8988T (cell line): ENCODE measurements at regions not wholly inside any gene's neighbourhood (a gene's known extent, or its start where the extent isn't known, plus 50 kb on each side); places are given as distances from the start of the nearest gene placed in this dataset.
"Not testable (repeated sequence)": the region's sequence is repeated elsewhere in the genome, so short reads cannot be mapped to it uniquely, and the experiment has no call there.

Experiments used
- DNase-seq: peaks from one replicate; pipeline ENCODE4 v3.0.0; 2011

- DNase-seq = no peak
These were observed 52.7 kb upstream of the SERBP1 start for GRCh38 chr1:67482733-67483482.

- no peak for DNase-seq
These were observed 54.3 kb upstream of the SERBP1 start for GRCh38 chr1:67484492-67484891.

GRCh38 chr1:67485046-67485811 is 55.0 kb upstream of the SERBP1 start:
- DNase-seq = no peak

DNA sequence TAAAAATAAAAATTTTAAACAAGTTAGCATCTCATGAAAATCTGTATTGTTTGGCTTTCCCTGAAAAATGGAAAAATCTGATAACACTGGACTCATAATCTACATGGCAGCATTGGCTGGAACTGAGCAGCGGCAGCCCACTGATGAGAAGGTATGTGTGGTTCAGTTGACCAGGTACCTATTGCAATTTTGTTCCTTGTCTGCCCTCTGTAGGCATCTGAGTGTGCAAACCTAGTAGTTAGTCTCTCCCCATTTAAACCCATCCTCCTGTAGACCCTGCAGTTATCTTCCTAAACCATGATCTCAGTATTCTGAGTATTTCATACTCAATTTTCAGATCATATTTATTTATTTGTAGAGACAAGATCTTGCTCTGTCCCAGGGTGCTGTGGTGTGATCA is 59.4 kb upstream of the SERBP1 start:
- DNase-seq = peak; percentile 20

DNA sequence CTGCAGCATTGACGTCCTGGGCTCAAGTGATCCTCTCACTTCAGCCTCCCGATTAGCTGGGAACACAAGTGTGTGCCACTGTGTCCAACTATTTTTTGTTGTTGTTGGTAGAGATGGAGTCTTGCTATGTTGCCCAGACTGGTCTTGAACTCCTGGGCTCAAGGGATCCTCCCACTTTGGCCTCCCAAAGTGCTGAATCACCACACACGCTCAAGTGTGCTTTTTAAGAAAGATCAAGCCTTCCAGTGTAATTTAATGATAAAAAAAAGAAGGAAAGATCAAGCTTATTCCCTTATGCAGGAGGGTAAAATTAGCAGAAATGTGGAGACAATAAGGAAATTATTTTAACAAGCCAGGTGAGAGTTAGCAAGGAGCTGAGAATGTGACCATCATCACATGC is 61.1 kb upstream of the SERBP1 start:
- DNase-seq = no peak

GRCh38 chr1:67493148-67493547 is 62.9 kb upstream of the SERBP1 start:
- no peak for DNase-seq

DNA sequence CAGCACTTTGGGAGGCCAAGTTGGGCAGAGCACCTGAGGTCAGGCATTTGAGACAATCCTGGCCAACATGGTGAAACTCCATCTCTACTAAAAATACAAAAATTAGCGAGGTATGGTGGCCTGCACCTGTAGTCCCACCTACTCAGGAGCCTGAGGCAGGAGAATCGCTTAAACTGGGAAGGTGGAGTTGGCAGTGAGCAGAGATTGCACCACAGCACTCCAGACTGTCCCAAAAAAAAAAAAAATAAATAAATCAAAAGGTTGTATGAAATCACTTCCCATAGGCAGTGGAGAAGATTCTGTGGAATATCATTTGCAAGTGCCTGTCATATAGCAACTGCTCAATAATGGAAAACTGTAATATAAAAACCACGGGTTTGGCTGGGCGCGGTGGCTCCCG is 65.1 kb upstream of the SERBP1 start:
- DNase-seq = no peak

DNA sequence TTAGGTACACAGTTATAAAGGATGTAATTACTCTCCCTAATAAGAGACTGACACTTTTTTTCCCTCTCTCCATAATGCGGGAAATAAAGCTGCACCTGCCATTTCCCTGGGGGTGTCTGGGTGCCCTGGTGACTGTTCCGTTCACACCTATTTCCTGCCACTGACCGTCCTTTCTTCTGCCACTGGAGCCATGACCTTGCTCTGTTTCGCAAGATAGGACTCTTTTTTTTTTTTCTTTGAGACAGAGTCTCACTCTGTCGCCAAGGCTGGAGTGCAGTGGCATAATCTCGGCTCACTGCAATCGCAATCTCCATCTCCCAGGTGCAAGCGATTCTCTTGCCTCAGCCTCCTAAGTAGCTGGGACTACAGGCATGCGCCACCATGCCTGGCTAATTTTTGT is 66.1 kb upstream of the SERBP1 start:
- DNase-seq = no peak

- peak; percentile 66 for DNase-seq
These were observed 70.3 kb upstream of the SERBP1 start for GRCh38 chr1:67500413-67500959.

GRCh38 chr1:67503974-67504373 is 73.8 kb upstream of the SERBP1 start:
- DNase-seq = no peak

DNA sequence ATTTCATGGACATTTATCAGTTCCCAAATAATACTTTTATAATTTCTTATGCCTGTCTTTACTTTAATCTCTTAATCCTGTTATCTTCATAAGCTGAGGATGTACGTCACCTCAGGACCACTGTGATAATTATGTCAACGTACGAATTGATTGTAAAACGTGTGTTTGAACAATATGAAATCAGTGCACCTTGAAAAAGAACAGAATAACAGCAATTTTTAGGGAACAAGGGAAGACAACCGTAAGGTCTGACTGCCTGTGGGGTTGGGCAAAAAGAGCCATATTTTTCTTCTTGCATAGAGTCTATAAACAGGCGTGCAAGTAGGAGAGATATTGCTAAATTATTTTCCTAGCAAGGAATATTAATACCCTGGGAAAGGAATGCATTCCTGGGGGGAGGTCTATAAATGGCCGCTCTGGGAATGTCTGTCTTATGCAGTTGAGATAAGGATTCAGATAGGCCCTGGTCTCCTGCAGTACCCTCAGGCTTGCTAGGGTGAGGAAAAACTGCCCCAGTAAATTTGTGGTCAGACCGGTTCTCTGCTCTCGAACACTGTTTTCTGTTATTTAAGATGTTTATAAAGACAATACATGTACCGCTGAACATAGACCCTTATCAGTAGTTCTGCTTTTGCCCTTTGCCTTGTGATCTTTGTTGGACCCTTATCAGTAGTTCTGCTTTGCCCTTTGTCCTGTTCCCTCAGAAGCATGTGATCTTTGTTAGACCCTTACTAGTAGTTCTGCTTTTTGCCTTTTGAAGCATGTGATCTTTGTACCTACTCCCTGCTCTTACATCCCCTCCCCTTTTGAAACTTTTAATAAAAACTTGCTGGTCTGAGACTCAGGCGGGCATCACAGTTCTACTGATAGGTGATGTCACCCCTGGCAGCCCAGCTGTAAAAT is 83.4 kb upstream of the SERBP1 start:
- not testable (repeated sequence) for DNase-seq

DNA sequence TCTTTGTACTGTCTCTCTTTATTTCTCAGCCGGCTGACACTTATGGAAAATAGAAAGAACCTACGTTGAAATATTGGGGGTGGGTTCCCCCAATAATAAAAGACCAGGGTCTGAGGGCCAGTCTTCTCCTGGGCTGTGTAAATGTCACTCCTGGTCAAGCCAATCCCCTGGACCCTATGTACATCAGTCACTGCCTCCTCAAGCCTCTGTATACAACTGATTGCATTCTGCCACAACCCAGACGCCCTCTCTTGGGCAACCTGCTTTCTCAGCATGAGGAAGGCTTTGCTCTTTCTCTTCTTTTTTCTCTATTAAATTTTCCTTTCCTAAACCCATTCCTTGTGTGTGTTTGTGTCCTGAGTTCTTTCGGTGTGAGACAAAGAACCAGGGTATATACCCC is 84.1 kb upstream of the SERBP1 start:
- no peak for DNase-seq

DNA sequence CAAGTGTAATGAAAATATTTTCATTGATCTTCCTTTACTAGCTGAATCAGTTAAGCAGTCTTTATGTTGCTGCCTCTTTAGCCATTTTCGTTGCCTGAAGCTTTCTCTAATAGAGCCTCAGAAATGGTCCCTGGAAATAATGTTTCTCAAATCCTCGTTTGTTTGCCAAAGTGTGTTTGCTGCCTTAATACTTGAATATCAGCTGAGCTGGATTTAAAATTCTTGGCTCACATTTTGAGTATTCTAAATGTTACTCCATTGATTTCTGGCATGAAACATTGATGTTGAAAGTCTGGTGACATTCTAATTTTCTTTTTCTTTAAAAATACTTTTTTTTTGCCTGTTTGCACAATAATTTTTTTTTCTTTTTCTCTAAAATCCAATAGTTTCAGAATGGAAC is 84.6 kb upstream of the SERBP1 start:
- DNase-seq = no peak

DNA sequence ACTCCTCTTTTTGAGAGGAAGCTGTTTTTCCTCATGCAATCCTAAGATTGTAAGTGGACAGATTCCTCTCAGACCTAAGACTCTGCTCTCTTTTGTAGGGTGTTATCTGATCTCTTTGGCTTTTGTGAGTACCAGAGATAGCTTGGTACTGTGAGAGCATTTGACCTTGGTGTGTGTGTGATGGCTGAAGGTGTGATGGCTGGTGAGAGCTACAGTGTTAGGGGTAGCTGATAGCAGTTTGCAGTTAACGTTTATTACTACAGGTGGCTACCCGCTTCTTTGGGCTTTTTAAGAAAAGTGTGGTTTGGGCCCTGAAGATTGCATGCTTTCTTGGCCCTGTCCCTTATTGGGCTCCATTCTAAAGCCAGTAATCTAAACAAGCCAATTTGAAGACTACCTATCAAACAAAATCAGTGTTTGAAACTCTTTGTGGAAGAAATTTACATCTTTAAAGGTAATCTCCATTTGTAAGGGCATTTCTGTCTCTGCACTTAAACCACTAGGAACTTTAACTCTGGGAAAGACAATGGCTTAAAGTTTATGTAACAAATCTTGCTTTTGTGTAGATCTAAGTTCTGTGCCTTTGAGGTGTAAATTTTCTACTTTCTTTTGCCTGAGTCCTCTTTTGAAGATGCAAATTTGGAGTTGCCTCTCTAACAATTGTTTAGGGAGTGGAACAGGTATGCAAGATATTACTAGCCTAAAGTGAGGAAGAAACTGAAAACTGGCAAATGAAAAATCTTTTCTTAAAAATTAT is 85.3 kb upstream of the SERBP1 start:
- DNase-seq = no peak

DNA sequence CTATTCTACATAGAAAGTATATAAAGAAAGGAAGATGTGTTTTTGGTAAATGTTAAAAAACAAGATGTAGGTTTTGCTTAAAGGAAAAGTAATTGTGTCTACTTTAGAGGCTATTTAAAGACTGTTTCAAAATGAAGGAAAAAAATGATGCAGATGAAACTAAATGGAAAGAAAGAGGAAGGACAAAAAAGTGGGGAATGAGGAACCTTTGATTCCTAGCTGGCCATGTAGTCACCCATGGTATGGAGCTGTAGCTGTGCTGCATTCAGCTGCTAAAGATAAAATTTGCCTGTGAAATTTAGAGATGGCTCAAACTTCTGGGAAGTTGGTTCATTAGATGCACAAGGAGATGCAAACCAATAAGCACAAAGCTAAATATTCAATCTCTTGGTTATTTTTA is 86.8 kb upstream of the SERBP1 start:
- no peak for DNase-seq

DNA sequence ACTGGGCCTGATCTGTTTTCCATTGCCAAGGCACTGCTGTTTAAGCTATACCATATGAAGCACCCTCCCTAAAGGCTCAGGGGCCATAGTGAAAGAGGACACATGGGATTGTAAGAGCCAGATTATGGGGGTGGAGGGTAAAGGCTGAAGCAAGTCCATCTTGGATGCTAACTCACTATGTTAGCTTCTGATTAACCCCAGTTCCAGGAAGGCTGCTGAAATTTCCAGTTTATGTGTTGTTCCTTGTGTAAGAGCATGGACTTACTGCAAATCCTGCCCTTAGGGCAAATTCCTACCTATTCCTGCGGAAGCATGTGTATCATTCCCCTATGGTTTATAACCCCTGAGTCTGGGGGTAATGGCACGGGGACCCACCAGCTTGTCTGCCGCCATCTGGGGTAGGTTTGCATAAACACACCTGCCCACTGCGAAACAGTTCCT is 91.8 kb upstream of the SERBP1 start:
- no peak for DNase-seq

GRCh38 chr1:67522793-67523192 is 92.6 kb upstream of the SERBP1 start:
- no peak for DNase-seq

- no peak for DNase-seq
These were observed 94.2 kb upstream of the SERBP1 start for GRCh38 chr1:67524143-67525052.

- DNase-seq = no peak
These were observed 95.0 kb upstream of the SERBP1 start for GRCh38 chr1:67525053-67525760.

- DNase-seq = no peak
These were observed 97.9 kb upstream of the SERBP1 start for GRCh38 chr1:67528141-67528540.

- DNase-seq = no peak
These were observed 99.9 kb upstream of the SERBP1 start for GRCh38 chr1:67530071-67530470.
